IMR-90 (cell line): ENCODE measurements at regions not wholly inside any gene's neighbourhood (a gene's known extent, or its start where the extent isn't known, plus 50 kb on each side); places are given as distances from the start of the nearest gene placed in this dataset.

Source experiments
- ATAC-seq: fragments of 200-7000 bp; cut with Tn5 transposase; 2 replicates; pipeline ENCODE4 v1.9.1; 2020; ENCODE audit warnings: low read depth, mild to moderate bottlenecking, moderate library complexity
- BruUV-seq: library from RNA; stranded (reverse); fragments of 400-500 nt; replicated peaks from 2 replicates; lab custom pipeline; 2021; lab: Mats Ljungman, UMichigan
- CTCF ChIA-PET: fragments of 300-600 bp; formaldehyde crosslinking; extraction: SDS; loops from one replicate; lab custom pipeline; 2021; ENCODE audit warnings: antibody characterized with exemption; lab: Yijun Ruan, JAX
- POLR2A ChIA-PET: fragments of 300-600 bp; sonication (Branson Sonifier 250); formaldehyde crosslinking; loops from one replicate; lab custom pipeline; 2022; ENCODE audit warnings: antibody characterized with exemption; ENCODE audit not compliant: unreplicated experiment; lab: Charles Lee
- DNase-seq: peaks from one replicate; pipeline ENCODE4 v3.0.0; 2013
- H2AFZ ChIP-seq: replicated peaks from 2 replicates; pipeline ENCODE3; 2013; ENCODE audit warnings: low read length, mild to moderate bottlenecking; ENCODE audit not compliant: poor library complexity
- H2AK5ac ChIP-seq: 2 replicates; pipeline ENCODE4 v1.6.1; 2013; ENCODE audit warnings: low read depth, low read length, inconsistent platforms
- H2AK9ac ChIP-seq: replicated peaks from 2 replicates; pipeline ENCODE3; 2013; ENCODE audit warnings: mild to moderate bottlenecking, low read depth, low read length, moderate library complexity; ENCODE audit not compliant: poor library complexity
- H2BK120ac ChIP-seq: 2 replicates; pipeline ENCODE4 v1.6.1; 2013; ENCODE audit warnings: low read depth, low read length, inconsistent platforms
- H2BK15ac ChIP-seq: 3 replicates; pipeline ENCODE4 v1.6.1; 2013; ENCODE audit warnings: low read depth, low read length, inconsistent platforms
- H2BK20ac ChIP-seq: 2 replicates; pipeline ENCODE4 v1.6.1; 2013; ENCODE audit warnings: low read depth, mild to moderate bottlenecking, inconsistent platforms, low read length, moderate library complexity
- H2BK5ac ChIP-seq: 2 replicates; pipeline ENCODE4 v1.6.1; 2013; ENCODE audit warnings: mild to moderate bottlenecking, low read depth, low read length, inconsistent platforms; ENCODE audit not compliant: poor library complexity, severe bottlenecking
- H3K14ac ChIP-seq: replicated peaks from 2 replicates; pipeline ENCODE4 v1.6.1; 2013; ENCODE audit warnings: low read depth, low read length, inconsistent platforms
- H3K18ac ChIP-seq: 2 replicates; pipeline ENCODE4 v1.6.1; 2013; ENCODE audit warnings: low read depth, low read length, control low read depth
- H3K23ac ChIP-seq: 2 replicates; pipeline ENCODE4 v1.6.1; 2013; ENCODE audit warnings: low read depth, low read length, inconsistent platforms
- H3K27ac ChIP-seq: 2 replicates; pipeline ENCODE4 v1.5.1; 2013; ENCODE audit warnings: mild to moderate bottlenecking, control low read depth, low read length; ENCODE audit not compliant: insufficient read depth
- H3K27me3 ChIP-seq: 2 replicates; pipeline ENCODE4 v1.6.1; 2013; ENCODE audit warnings: low read length; ENCODE audit not compliant: control insufficient read depth, insufficient read depth
- H3K36me3 ChIP-seq: 2 replicates; pipeline ENCODE4 v1.6.1; 2013; ENCODE audit warnings: low read length, mixed read lengths; ENCODE audit not compliant: control insufficient read depth, insufficient read depth
- H3K4ac ChIP-seq: 2 replicates; pipeline ENCODE4 v1.6.1; 2013; ENCODE audit warnings: low read depth, low read length, inconsistent platforms
- H3K4me1 ChIP-seq: 2 replicates; pipeline ENCODE4 v1.6.1; 2013; ENCODE audit warnings: low read length, mixed read lengths; ENCODE audit not compliant: control insufficient read depth, insufficient read depth
- H3K4me2 ChIP-seq: 2 replicates; pipeline ENCODE4 v1.6.1; 2013; ENCODE audit warnings: low read depth, mild to moderate bottlenecking, control low read depth, low read length, moderate library complexity
- H3K4me3 ChIP-seq: 2 replicates; pipeline ENCODE4 v1.5.1; 2013; ENCODE audit warnings: low read depth, mild to moderate bottlenecking, control low read depth, low read length, moderate library complexity; ENCODE audit not compliant: insufficient read depth
- H3K56ac ChIP-seq: 2 replicates; pipeline ENCODE4 v1.6.1; 2013; ENCODE audit warnings: low read length, inconsistent platforms; ENCODE audit not compliant: insufficient read depth; ENCODE audit errors: extremely low read depth
- H3K79me1 ChIP-seq, 2 experiments: 2 replicates each; pipeline ENCODE4 v1.6.1; 2013; ENCODE audit warnings: low read length in 2 of 2, inconsistent platforms in 1 of 2, low read depth in 1 of 2
- H3K9ac ChIP-seq: 2 replicates; pipeline ENCODE4 v1.6.1; 2013; ENCODE audit warnings: low read depth, low read length, control low read depth
- H3K9me1 ChIP-seq: 2 replicates; pipeline ENCODE4 v1.6.1; 2013; ENCODE audit warnings: low read length, inconsistent platforms; ENCODE audit not compliant: insufficient read depth
- H3K9me3 ChIP-seq: 2 replicates; pipeline ENCODE4 v1.6.1; 2013; ENCODE audit warnings: low read length; ENCODE audit not compliant: control insufficient read depth, insufficient read depth
- H4K20me1 ChIP-seq: 2 replicates; pipeline ENCODE4 v1.6.1; 2013; ENCODE audit warnings: low read length, inconsistent platforms; ENCODE audit not compliant: insufficient read depth
- H4K5ac ChIP-seq: 2 replicates; pipeline ENCODE4 v1.6.1; 2013; ENCODE audit warnings: mild to moderate bottlenecking, low read depth, low read length, control low read depth
- H4K8ac ChIP-seq, 2 experiments: 2 replicates each; pipeline ENCODE4 v1.6.1; 2013; ENCODE audit warnings: low read depth in 2 of 2, low read length in 2 of 2, control low read depth in 1 of 2, inconsistent platforms in 1 of 2
- H4K91ac ChIP-seq: 2 replicates; pipeline ENCODE4 v1.6.1; 2013; ENCODE audit warnings: low read depth, low read length, inconsistent platforms; ENCODE audit not compliant: insufficient read depth
- BHLHE40 ChIP-seq: fragments of 150-350 bp; IDR thresholded peaks from 2 replicates; pipeline ENCODE4 v1.6.1; 2016; ENCODE audit warnings: mild to moderate bottlenecking, low read depth, low read length
- CEBPB ChIP-seq: IDR thresholded peaks from 2 replicates; pipeline ENCODE4 v1.6.1; 2012; ENCODE audit warnings: low read depth, low read length, improper control_type of control experiment
- CHD1 ChIP-seq: IDR thresholded peaks from 2 replicates; pipeline ENCODE4 v1.6.1; 2012; ENCODE audit warnings: low read depth, low read length, improper control_type of control experiment
- FOS ChIP-seq: fragments of 150-350 bp; IDR thresholded peaks from 2 replicates; pipeline ENCODE4 v1.6.1; 2016; ENCODE audit warnings: low read depth, low read length
- MAFK ChIP-seq: IDR thresholded peaks from 2 replicates; pipeline ENCODE4 v1.6.1; 2012; ENCODE audit warnings: low read depth, low read length, improper control_type of control experiment
- MAZ ChIP-seq: IDR thresholded peaks from 2 replicates; pipeline ENCODE4 v1.6.1; 2012; ENCODE audit warnings: low read depth, mild to moderate bottlenecking, low read length, improper control_type of control experiment, moderate library complexity, borderline replicate concordance
- MXI1 ChIP-seq: IDR thresholded peaks from 2 replicates; pipeline ENCODE4 v1.6.1; 2012; ENCODE audit warnings: low read depth, mild to moderate bottlenecking, low read length, moderate library complexity, borderline replicate concordance
- NFE2L2 ChIP-seq: fragments of 150-350 bp; IDR thresholded peaks from 2 replicates; pipeline ENCODE4 v1.6.1; 2016; ENCODE audit warnings: low read depth, mild to moderate bottlenecking, low read length
- POLR2A ChIP-seq: IDR thresholded peaks from 2 replicates; pipeline ENCODE4 v1.6.1; 2012; ENCODE audit warnings: mild to moderate bottlenecking, low read depth, low read length
- RAD21 ChIP-seq: IDR thresholded peaks from 2 replicates; pipeline ENCODE4 v1.6.1; 2012; ENCODE audit warnings: low read length, improper control_type of control experiment
- RCOR1 ChIP-seq: IDR thresholded peaks from 2 replicates; pipeline ENCODE4 v1.6.1; 2012; ENCODE audit warnings: mild to moderate bottlenecking, low read length, improper control_type of control experiment; ENCODE audit not compliant: insufficient replicate concordance
- RFX5 ChIP-seq: IDR thresholded peaks from 2 replicates; pipeline ENCODE4 v1.8.0; 2012; ENCODE audit warnings: low read depth, mild to moderate bottlenecking, low read length, moderate library complexity
- SMC3 ChIP-seq: fragments of 150-350 bp; IDR thresholded peaks from 2 replicates; pipeline ENCODE4 v1.6.1; 2016; ENCODE audit warnings: low read depth, mild to moderate bottlenecking, antibody characterized with exemption, low read length, moderate library complexity
- USF2 ChIP-seq: fragments of 150-350 bp; IDR thresholded peaks from 2 replicates; pipeline ENCODE4 v1.6.1; 2017; ENCODE audit warnings: mild to moderate bottlenecking, antibody characterized with exemption, low read length, low read depth
- WGBS, 2 experiments: methylation state at CpG; one replicate each; pipeline versions ENCODE4 v1.1.5 to v1.1.7; 2013; ENCODE audit warnings: missing lambda C conversion rate in 2 of 2; ENCODE audit not compliant: insufficient read length in 1 of 2; ENCODE audit errors: extremely low coverage in 2 of 2; 5-methylcytosine and 5-hydroxymethylcytosine counted together
- dilution Hi-C: fragments of 300-500 bp; cut with HindIII; formaldehyde crosslinking; loops from one replicate; pipeline ENCODE4 v1.14.3; 2018; ENCODE audit warnings: low sequenced_read_pairs; ENCODE audit not compliant: unreplicated experiment
- in situ Hi-C: fragments of 300-500 bp; cut with MboI; formaldehyde crosslinking; loops from 3 replicates; pipeline ENCODE4 v1.14.3; 2019; ENCODE audit warnings: low sequenced_read_pairs, inconsistent platforms, mixed read lengths
- intact Hi-C: fragments of 100-400 bp; cut with micrococcal nuclease; formaldehyde crosslinking; loops from 2 replicates; pipeline ENCODE4 v1.10.0; 2022
- TF ChIP-seq, protein P1 (sequence below): conservative IDR thresholded peaks from 2 replicates; pipeline ENCODE4 v1.5.1; 2012; ENCODE audit warnings: mild to moderate bottlenecking, low read depth, low read length, improper control_type of control experiment
- TF ChIP-seq, protein P2 (sequence below): fragments of 150-350 bp; IDR thresholded peaks from 2 replicates; pipeline ENCODE4 v1.6.1; 2016; ENCODE audit warnings: low read depth, mild to moderate bottlenecking, low read length, moderate library complexity, borderline replicate concordance

- Histone ChIP-seq H2AFZ (no peak overlapping the region), H3K56ac (no peak overlapping the region), H3K4ac (no peak overlapping the region), H3K27me3 (no peaks in the 10 kb centered on the region), H3K4me1 (no peaks in the 10 kb centered on the region), H2BK120ac (no peak overlapping the region), H3K18ac (no peak overlapping the region), H3K9ac (no peak overlapping the region), H4K91ac (no peak overlapping the region), H2BK5ac (no peak overlapping the region), H3K23ac (no peak overlapping the region), H4K5ac (no peak overlapping the region), H4K20me1 (no peaks in the 10 kb centered on the region), H2BK20ac (no peak overlapping the region), H3K36me3 (no peaks in the 10 kb centered on the region), H2BK15ac (no peak overlapping the region), H2AK9ac (no peak overlapping the region), H2AK5ac (no peak overlapping the region), H3K4me3 (no peak overlapping the region), H3K9me1 (no peaks in the 10 kb centered on the region), H3K79me1 (no peaks in the 10 kb centered on the region), H3K27ac (no peak overlapping the region), H3K14ac (no peak overlapping the region), H3K4me2 (no peak overlapping the region), H4K8ac (no peak overlapping the region), H3K9me3 (peaks cover 35% of the 10 kb centered on the region)
- no TSS peak for BruUV-seq
- in situ Hi-C loops: no loop called here
- dilution Hi-C loops: no loop called here
- ChIA-PET CTCF (no interaction called here), POLR2A (no interaction called here)
- WGBS, 2 experiments: 90% methylated on average over 2 of the region's 18 CpGs; no CpG with 5 or more reads in 1 of the 2 experiments
- TF ChIP-seq NFE2L2 (no peak), MXI1 (no peak), RAD21 (no peak), CEBPB (no peak), USF2 (no peak), MAFK (no peak), RFX5 (no peak), RCOR1 (no peak), FOS (no peak), BHLHE40 (no peak), SMC3 (no peak), POLR2A (no peak), CHD1 (no peak), MAZ (no peak)
- TF ChIP-seq, protein P1, sequence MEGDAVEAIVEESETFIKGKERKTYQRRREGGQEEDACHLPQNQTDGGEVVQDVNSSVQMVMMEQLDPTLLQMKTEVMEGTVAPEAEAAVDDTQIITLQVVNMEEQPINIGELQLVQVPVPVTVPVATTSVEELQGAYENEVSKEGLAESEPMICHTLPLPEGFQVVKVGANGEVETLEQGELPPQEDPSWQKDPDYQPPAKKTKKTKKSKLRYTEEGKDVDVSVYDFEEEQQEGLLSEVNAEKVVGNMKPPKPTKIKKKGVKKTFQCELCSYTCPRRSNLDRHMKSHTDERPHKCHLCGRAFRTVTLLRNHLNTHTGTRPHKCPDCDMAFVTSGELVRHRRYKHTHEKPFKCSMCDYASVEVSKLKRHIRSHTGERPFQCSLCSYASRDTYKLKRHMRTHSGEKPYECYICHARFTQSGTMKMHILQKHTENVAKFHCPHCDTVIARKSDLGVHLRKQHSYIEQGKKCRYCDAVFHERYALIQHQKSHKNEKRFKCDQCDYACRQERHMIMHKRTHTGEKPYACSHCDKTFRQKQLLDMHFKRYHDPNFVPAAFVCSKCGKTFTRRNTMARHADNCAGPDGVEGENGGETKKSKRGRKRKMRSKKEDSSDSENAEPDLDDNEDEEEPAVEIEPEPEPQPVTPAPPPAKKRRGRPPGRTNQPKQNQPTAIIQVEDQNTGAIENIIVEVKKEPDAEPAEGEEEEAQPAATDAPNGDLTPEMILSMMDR: no peak
- TF ChIP-seq, protein P2, sequence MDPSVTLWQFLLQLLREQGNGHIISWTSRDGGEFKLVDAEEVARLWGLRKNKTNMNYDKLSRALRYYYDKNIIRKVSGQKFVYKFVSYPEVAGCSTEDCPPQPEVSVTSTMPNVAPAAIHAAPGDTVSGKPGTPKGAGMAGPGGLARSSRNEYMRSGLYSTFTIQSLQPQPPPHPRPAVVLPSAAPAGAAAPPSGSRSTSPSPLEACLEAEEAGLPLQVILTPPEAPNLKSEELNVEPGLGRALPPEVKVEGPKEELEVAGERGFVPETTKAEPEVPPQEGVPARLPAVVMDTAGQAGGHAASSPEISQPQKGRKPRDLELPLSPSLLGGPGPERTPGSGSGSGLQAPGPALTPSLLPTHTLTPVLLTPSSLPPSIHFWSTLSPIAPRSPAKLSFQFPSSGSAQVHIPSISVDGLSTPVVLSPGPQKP: no peak
- intact Hi-C loops: no loop called here
- DNase-seq: no peak
- ATAC-seq: no peak
Observed at GRCh38 chrX:1860936-1861594, 246.2 kb downstream of the ASMT start.
